Progenitor cell of endocrine pancreas (in vitro differentiated cells): ENCODE measurements at regions not wholly inside any gene's neighbourhood (a gene's known extent, or its start where the extent isn't known, plus 50 kb on each side); places are given as distances from the start of the nearest gene placed in this dataset.

Experiments used
- DNase-seq: peaks from one replicate; pipeline ENCODE4 v3.0.0; 2021; ENCODE audit warnings: low spot score; ENCODE audit not compliant: unreplicated experiment
- H3K27ac Mint-ChIP-seq: 2 replicates; pipeline ENCODE4 v1.8.0; 2021; ENCODE audit warnings: mild to moderate bottlenecking, moderate library complexity, mixed read lengths
- H3K27me3 Mint-ChIP-seq: 2 replicates; pipeline ENCODE4 v1.8.0; 2021; ENCODE audit warnings: mixed read lengths
- H3K36me3 Mint-ChIP-seq: 2 replicates; pipeline ENCODE4 v1.8.0; 2022; ENCODE audit warnings: mixed read lengths; ENCODE audit not compliant: insufficient read depth
- H3K4me1 Mint-ChIP-seq: 2 replicates; pipeline ENCODE4 v1.8.0; 2021; ENCODE audit warnings: low read depth, mixed read lengths
- H3K4me3 Mint-ChIP-seq: 2 replicates; pipeline ENCODE4 v1.8.0; 2021; ENCODE audit warnings: low read depth, mild to moderate bottlenecking, moderate library complexity, mixed read lengths
- H3K9me3 Mint-ChIP-seq: 2 replicates; pipeline ENCODE4 v1.8.0; 2021; ENCODE audit warnings: low read depth, mixed read lengths
- CTCF ChIP-seq: fragments of 200-600 bp; sonication (generic); IDR thresholded peaks from one replicate; pipeline ENCODE4 v1.5.0; 2021; ENCODE audit warnings: antibody characterized with exemption, mild to moderate bottlenecking; ENCODE audit not compliant: unreplicated experiment

- Mint-ChIP-seq H3K9me3 (no peaks in the 10 kb centered on the region), H3K36me3 (no peaks in the 10 kb centered on the region), H3K4me1 (no peaks in the 10 kb centered on the region), H3K27ac (no peak overlapping the region), H3K27me3 (peaks cover 21% of the 10 kb centered on the region), H3K4me3 (no peak overlapping the region)
- TF ChIP-seq CTCF = no peak
- no peak for DNase-seq
These were observed 101.8 kb upstream of the ERG start for GRCh38 chr21:38600106-38600505.

- Mint-ChIP-seq H3K4me3 (no peak overlapping the region), H3K27ac (no peak overlapping the region), H3K9me3 (no peaks in the 10 kb centered on the region), H3K27me3 (peaks cover 6% of the 10 kb centered on the region), H3K36me3 (no peaks in the 10 kb centered on the region), H3K4me1 (no peaks in the 10 kb centered on the region)
- DNase-seq = no peak
- TF ChIP-seq CTCF = no peak
These were observed 107.0 kb upstream of the ERG start for GRCh38 chr21:38605236-38605635.

- H3K27me3 Mint-ChIP-seq = peaks cover 8% of the 10 kb centered on the region
- no peaks in the 10 kb centered on the region for H3K4me1 Mint-ChIP-seq
- H3K36me3 Mint-ChIP-seq = no peaks in the 10 kb centered on the region
- H3K4me3 Mint-ChIP-seq = no peak overlapping the region
- no peak for DNase-seq
- H3K9me3 Mint-ChIP-seq = no peaks in the 10 kb centered on the region
- no peak for TF ChIP-seq CTCF
- no peak overlapping the region for H3K27ac Mint-ChIP-seq
These were observed 111.3 kb upstream of the ERG start for GRCh38 chr21:38609580-38609979.

- H3K36me3 Mint-ChIP-seq = no peaks in the 10 kb centered on the region
These were observed 112.5 kb upstream of the ERG start for GRCh38 chr21:38610623-38611251.

GRCh38 chr21:38611277-38611676 is 113.0 kb upstream of the ERG start:
- no peak for TF ChIP-seq CTCF
- Mint-ChIP-seq H3K27me3 (peaks cover 12% of the 10 kb centered on the region), H3K9me3 (no peaks in the 10 kb centered on the region), H3K36me3 (no peaks in the 10 kb centered on the region), H3K4me1 (no peaks in the 10 kb centered on the region), H3K4me3 (no peak overlapping the region), H3K27ac (no peak overlapping the region)
- no peak for DNase-seq

More at GRCh38 chr21:38610623-38611251, 112.5 kb upstream of the ERG start:
- no peak overlapping the region for H3K27ac Mint-ChIP-seq
- H3K9me3 Mint-ChIP-seq = no peaks in the 10 kb centered on the region
- no peak for TF ChIP-seq CTCF
- H3K4me3 Mint-ChIP-seq = no peak overlapping the region
- H3K27me3 Mint-ChIP-seq = peaks cover 8% of the 10 kb centered on the region
- no peak for DNase-seq
- no peaks in the 10 kb centered on the region for H3K4me1 Mint-ChIP-seq
